ENCODE measurements at regions not wholly inside any gene's neighbourhood (a gene's known extent, or its start where the extent isn't known, plus 50 kb on each side); places are given as distances from the start of the nearest gene placed in this dataset.
"Not testable (repeated sequence)": the region's sequence is repeated elsewhere in the genome, so short reads cannot be mapped to it uniquely, and the experiment has no call there.

GRCh38 chr13:88802886-88803285 is 1131.7 kb downstream of the SLITRK5 start:
- TF ChIP-seq, protein P1, sequence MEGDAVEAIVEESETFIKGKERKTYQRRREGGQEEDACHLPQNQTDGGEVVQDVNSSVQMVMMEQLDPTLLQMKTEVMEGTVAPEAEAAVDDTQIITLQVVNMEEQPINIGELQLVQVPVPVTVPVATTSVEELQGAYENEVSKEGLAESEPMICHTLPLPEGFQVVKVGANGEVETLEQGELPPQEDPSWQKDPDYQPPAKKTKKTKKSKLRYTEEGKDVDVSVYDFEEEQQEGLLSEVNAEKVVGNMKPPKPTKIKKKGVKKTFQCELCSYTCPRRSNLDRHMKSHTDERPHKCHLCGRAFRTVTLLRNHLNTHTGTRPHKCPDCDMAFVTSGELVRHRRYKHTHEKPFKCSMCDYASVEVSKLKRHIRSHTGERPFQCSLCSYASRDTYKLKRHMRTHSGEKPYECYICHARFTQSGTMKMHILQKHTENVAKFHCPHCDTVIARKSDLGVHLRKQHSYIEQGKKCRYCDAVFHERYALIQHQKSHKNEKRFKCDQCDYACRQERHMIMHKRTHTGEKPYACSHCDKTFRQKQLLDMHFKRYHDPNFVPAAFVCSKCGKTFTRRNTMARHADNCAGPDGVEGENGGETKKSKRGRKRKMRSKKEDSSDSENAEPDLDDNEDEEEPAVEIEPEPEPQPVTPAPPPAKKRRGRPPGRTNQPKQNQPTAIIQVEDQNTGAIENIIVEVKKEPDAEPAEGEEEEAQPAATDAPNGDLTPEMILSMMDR (IDR thresholded peaks at IDR 0.05; ENCODE audit: extremely low read depth, missing control alignments) = no peak
- no peak for DNase-seq (ENCODE audit: low spot score)

DNA sequence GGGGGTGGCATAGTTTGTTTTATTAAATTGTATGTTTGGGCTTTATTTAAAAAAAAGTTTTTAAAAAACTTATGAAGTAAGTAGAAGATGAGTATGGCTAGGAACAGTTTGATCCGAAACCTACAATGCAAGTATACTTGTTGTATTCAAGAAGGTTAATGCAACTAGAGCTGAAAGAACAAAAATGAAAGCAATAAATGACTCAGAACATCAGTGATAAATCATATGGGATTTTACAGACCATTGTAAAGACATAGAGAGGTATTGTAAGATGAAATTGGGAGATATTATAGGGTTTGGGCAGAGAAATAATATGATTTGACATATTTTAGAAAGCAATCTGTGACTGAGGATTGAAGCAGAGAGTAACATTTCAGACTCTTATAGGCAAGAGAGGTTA is 1135.3 kb downstream of the SLITRK5 start:
- TF ChIP-seq, protein P1 (IDR thresholded peaks at IDR 0.05; ENCODE audit: extremely low read depth, missing control alignments) = no peak
- DNase-seq (ENCODE audit: low spot score) = no peak

DNA sequence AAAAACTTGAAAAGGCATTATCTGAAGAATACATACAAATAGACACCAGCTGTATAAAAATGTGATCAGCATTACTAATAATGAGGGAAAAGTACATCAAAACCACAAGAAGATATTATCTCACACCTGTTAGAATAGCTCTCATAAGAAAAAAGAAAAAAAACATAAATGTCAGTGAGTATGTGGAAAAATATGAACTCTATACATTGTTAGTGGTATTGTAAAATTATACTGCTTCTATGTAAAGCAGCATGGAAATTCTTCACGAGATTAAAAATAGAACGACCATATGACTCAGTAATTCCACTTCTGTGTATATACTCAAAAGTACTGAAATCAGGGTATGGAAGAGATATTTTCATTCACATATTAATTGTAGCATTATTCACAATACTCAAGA is 1146.4 kb downstream of the SLITRK5 start:
- DNase-seq (ENCODE audit: low spot score) = no peak
- TF ChIP-seq, protein P1 (IDR thresholded peaks at IDR 0.05; ENCODE audit: extremely low read depth, missing control alignments) = no peak

GRCh38 chr13:88823114-88823513 is 1151.9 kb downstream of the SLITRK5 start:
- no peak for DNase-seq (ENCODE audit: low spot score)
- TF ChIP-seq, protein P1 (IDR thresholded peaks at IDR 0.05; ENCODE audit: extremely low read depth, missing control alignments) = no peak

- DNase-seq (ENCODE audit: low spot score) = no peak
- TF ChIP-seq, protein P1 (IDR thresholded peaks at IDR 0.05; ENCODE audit: extremely low read depth, missing control alignments) = no peak
Measured at GRCh38 chr13:88824218-88824617, 1153.0 kb downstream of the SLITRK5 start.

- no peak for DNase-seq (ENCODE audit: low spot score)
- TF ChIP-seq, protein P1 (IDR thresholded peaks at IDR 0.05; ENCODE audit: extremely low read depth, missing control alignments) = no peak
Measured at GRCh38 chr13:88840085-88840484, 1168.9 kb downstream of the SLITRK5 start.

DNA sequence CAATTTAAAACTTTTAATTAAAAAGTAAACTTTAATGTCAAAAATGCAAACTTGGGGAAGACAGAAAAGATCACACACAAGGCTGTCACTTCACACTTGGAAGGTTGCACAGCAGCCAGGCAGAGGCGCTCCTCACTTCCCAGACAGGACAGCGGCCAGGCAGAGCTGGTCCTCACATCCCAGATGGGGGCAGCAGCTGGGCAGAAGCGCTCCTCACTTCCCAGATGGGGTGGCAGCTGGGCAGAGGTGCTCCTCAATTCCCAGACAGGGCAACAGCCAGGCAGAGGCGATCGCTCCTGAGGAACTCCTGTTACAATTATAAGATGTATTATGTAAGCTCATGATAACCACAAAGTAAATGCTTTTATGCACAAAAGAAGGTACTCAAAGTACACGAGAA is 1181.1 kb downstream of the SLITRK5 start:
- not testable (repeated sequence) for DNase-seq (ENCODE audit: low spot score)

DNA sequence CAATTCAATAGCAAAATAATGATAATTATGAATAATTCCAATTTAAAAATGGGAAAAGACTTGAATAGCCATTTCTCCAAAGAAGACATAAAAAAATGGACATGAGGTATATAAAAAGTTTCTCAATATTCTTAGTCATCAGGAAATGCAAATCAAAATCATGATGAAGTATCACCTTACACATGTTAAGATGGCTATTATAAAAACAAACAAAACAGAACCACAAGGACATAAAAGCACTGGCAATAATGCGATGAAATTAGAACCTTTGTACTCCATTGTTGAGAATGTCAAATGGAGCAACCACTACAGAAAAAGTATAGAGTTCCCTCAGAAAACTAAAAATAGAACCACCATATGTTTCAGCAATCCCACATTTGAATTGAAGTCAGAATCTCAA is 1186.1 kb downstream of the SLITRK5 start:
- DNase-seq (ENCODE audit: low spot score) = no peak
- TF ChIP-seq, protein P1 (IDR thresholded peaks at IDR 0.05; ENCODE audit: extremely low read depth, missing control alignments) = no peak
